Liver (tissue), 8 donors: ENCODE measurements at regions not wholly inside any gene's neighbourhood (a gene's known extent, or its start where the extent isn't known, plus 50 kb on each side); places are given as distances from the start of the nearest gene placed in this dataset.

Source experiments
- DNase-seq: peaks from one replicate; pipeline ENCODE4 v3.0.0-alpha.2; 2017; ENCODE audit warnings: low spot score
- H3K27ac ChIP-seq, 2 donors: one replicate each; pipeline ENCODE4 v1.7.0; 2013; ENCODE audit warnings: inconsistent platforms in 2 of 2, low read length in 2 of 2, control low read depth in 1 of 2, low read depth in 1 of 2, mild to moderate bottlenecking in 1 of 2
- H3K27me3 ChIP-seq, 4 donors: one replicate each; pipeline versions ENCODE4 v1.6.1 to v1.7.0; 2013; ENCODE audit warnings: low read length in 3 of 4, inconsistent platforms in 1 of 4, mild to moderate bottlenecking in 1 of 4, moderate library complexity in 1 of 4; ENCODE audit not compliant: control insufficient read depth in 4 of 4, insufficient read depth in 4 of 4
- H3K36me3 ChIP-seq, 4 donors: one replicate each; pipeline versions ENCODE4 v1.6.1 to v1.7.0; 2013; ENCODE audit warnings: low read length in 3 of 4, mild to moderate bottlenecking in 3 of 4, low read depth in 1 of 4, moderate library complexity in 1 of 4; ENCODE audit not compliant: control insufficient read depth in 4 of 4, insufficient read depth in 3 of 4
- H3K4me1 ChIP-seq, 4 donors: one replicate each; pipeline versions ENCODE4 v1.6.1 to v1.7.0; 2013; ENCODE audit warnings: low read length in 3 of 4, mild to moderate bottlenecking in 3 of 4, moderate library complexity in 1 of 4; ENCODE audit not compliant: control insufficient read depth in 4 of 4, insufficient read depth in 4 of 4
- H3K4me3 ChIP-seq, 3 donors: one replicate each; pipeline versions ENCODE4 v1.6.1 to v1.7.0; 2013; ENCODE audit warnings: low read length in 3 of 3, control low read depth in 1 of 3, low read depth in 1 of 3, mild to moderate bottlenecking in 1 of 3
- H3K9ac ChIP-seq, 2 donors: one replicate each; pipeline ENCODE4 v1.7.0; 2013; ENCODE audit warnings: low read length in 2 of 2, mild to moderate bottlenecking in 2 of 2, moderate library complexity in 2 of 2, control low read depth in 1 of 2, low read depth in 1 of 2
- H3K9me3 ChIP-seq, 4 donors: one replicate each; pipeline versions ENCODE4 v1.6.1 to v1.7.0; 2013; ENCODE audit warnings: low read length in 3 of 4; ENCODE audit not compliant: control insufficient read depth in 4 of 4
- CTCF ChIP-seq: fragments of 150-350 bp; IDR thresholded peaks from 2 replicates; pipeline ENCODE4 v1.5.1; 2017; ENCODE audit warnings: improper control_type of control experiment, low read depth, low read length; ENCODE audit not compliant: missing input control
- EGR1 ChIP-seq, 2 donors: IDR thresholded peaks; 2 replicates each; pipeline ENCODE4 v1.6.1; 2016 to 2018; ENCODE audit warnings: antibody characterized with exemption in 2 of 2, low read depth in 2 of 2
- FOXA1 ChIP-seq: IDR thresholded peaks from 2 replicates; pipeline ENCODE4 v1.6.1; 2016; ENCODE audit warnings: antibody characterized with exemption
- FOXA2 ChIP-seq: IDR thresholded peaks from 2 replicates; pipeline ENCODE4 v1.6.1; 2016; ENCODE audit warnings: antibody characterized with exemption
- GABPA ChIP-seq, 2 donors: IDR thresholded peaks in 1 of 2; conservative IDR thresholded peaks in 1 of 2; 2 replicates each; pipeline ENCODE4 v1.6.1; 2016; ENCODE audit warnings: antibody characterized with exemption in 2 of 2, mild to moderate bottlenecking in 1 of 2, moderate library complexity in 1 of 2
- HNF4A ChIP-seq, 2 donors: conservative IDR thresholded peaks; 2 replicates each; pipeline ENCODE4 v1.6.1; 2016; ENCODE audit warnings: antibody characterized with exemption in 2 of 2, mild to moderate bottlenecking in 2 of 2
- HNF4G ChIP-seq: IDR thresholded peaks from 2 replicates; pipeline ENCODE4 v1.6.1; 2016; ENCODE audit warnings: antibody characterized with exemption
- JUND ChIP-seq, 2 donors: IDR thresholded peaks; 2 replicates each; pipeline ENCODE4 v1.6.1; 2016; ENCODE audit warnings: antibody characterized with exemption in 2 of 2
- NR2F2 ChIP-seq: IDR thresholded peaks from 2 replicates; pipeline ENCODE4 v1.6.1; 2016; ENCODE audit warnings: antibody characterized with exemption
- RAD21 ChIP-seq, 2 donors: IDR thresholded peaks; 2 replicates each; pipeline ENCODE4 v1.6.1; 2016; ENCODE audit warnings: antibody characterized with exemption in 2 of 2, mild to moderate bottlenecking in 2 of 2
- REST ChIP-seq: IDR thresholded peaks from 2 replicates; pipeline ENCODE4 v1.6.1; 2016; ENCODE audit warnings: antibody characterized with exemption, mild to moderate bottlenecking
- RXRA ChIP-seq, 2 donors: IDR thresholded peaks; 2 replicates each; pipeline ENCODE4 v1.6.1; 2017 to 2018; ENCODE audit warnings: antibody characterized with exemption in 2 of 2, mild to moderate bottlenecking in 1 of 2
- SP1 ChIP-seq: IDR thresholded peaks from 2 replicates; pipeline ENCODE4 v1.6.1; 2018; ENCODE audit warnings: antibody characterized with exemption, mild to moderate bottlenecking
- TAF1 ChIP-seq: conservative IDR thresholded peaks from 2 replicates; pipeline ENCODE4 v1.6.1; 2016; ENCODE audit warnings: antibody characterized with exemption, mild to moderate bottlenecking
- YY1 ChIP-seq: IDR thresholded peaks from 2 replicates; pipeline ENCODE4 v1.6.1; 2016; ENCODE audit warnings: antibody characterized with exemption, mild to moderate bottlenecking
- ZBTB33 ChIP-seq: IDR thresholded peaks from 2 replicates; pipeline ENCODE4 v1.6.1; 2016; ENCODE audit warnings: antibody characterized with exemption
- WGBS: extraction: QIAGEN DNeasy Blood & Tissue Kit; methylation state at CpG from one replicate; pipeline ENCODE4 v1.1.7; 2013; 5-methylcytosine and 5-hydroxymethylcytosine counted together
- TF ChIP-seq, protein P1 (sequence below): IDR thresholded peaks from 2 replicates; pipeline ENCODE4 v1.6.1; 2016; ENCODE audit warnings: antibody characterized with exemption
- TF ChIP-seq, protein P2 (sequence below): IDR thresholded peaks from 2 replicates; pipeline ENCODE4 v1.6.1; 2016; ENCODE audit warnings: antibody characterized with exemption
- donor health status: healthy.
- donor health status: healthy.
- donor health status: healthy.
- donor health status: healthy.
- donor health status: healthy.

DNA sequence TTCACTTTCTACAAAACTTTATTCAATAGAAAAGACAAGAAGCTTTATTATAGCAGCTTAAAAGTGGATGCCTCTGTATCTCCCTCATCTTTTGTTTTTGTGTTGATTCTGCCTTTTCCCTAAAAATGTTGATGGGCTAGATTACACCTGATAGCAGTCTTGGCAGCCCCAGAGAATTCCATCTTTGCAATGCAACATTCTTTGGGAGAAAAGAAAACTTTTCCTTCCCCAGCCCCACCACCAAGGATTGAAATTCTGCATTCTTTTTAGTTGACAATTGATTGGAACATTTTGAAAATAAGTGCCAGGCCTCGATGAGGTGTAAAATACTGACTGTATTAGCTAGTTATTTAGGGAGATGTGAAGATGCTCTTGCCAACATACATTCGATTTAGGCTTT, 306.8 kb upstream of the G2E3 start:
- H3K9me3 ChIP-seq = no peaks in the 10 kb centered on the region
- no peak overlapping the region for H3K4me3 ChIP-seq
- H3K27me3 ChIP-seq = no peaks in the 10 kb centered on the region
- TF ChIP-seq RXRA (IDR thresholded peaks at IDR 0.05) (no peak), FOXA2 (no peak), JUND (IDR thresholded peaks at IDR 0.05) (no peak), ZBTB33 (no peak), RAD21 (IDR thresholded peaks at IDR 0.05) (no peak), FOXA1 (no peak), SP1 (no peak), YY1 (no peak), REST (no peak), GABPA (IDR thresholded peaks at IDR 0.05 in 1 of 2, conservative IDR thresholded peaks at IDR 0.05 in 1 of 2) (no peak), NR2F2 (no peak), HNF4A (conservative IDR thresholded peaks at IDR 0.05) (no peak), HNF4G (no peak), EGR1 (IDR thresholded peaks at IDR 0.05; ENCODE audit: low read depth in 2 of 2) (no peak), TAF1 (no peak), CTCF (no peak)
- TF ChIP-seq, protein P1, sequence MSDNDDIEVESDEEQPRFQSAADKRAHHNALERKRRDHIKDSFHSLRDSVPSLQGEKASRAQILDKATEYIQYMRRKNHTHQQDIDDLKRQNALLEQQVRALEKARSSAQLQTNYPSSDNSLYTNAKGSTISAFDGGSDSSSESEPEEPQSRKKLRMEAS = no peak
- TF ChIP-seq, protein P2, sequence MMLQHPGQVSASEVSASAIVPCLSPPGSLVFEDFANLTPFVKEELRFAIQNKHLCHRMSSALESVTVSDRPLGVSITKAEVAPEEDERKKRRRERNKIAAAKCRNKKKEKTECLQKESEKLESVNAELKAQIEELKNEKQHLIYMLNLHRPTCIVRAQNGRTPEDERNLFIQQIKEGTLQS = no peak
- no peaks in the 10 kb centered on the region for H3K4me1 ChIP-seq
- no peaks in the 10 kb centered on the region for H3K36me3 ChIP-seq
- no peak overlapping the region for H3K9ac ChIP-seq
- DNase-seq = no peak
- no peak overlapping the region for H3K27ac ChIP-seq
- 72% methylated on average over 2 of the region's 2 CpGs for WGBS
